WI38 (cell line): ENCODE measurements at regions not wholly inside any gene's neighbourhood (a gene's known extent, or its start where the extent isn't known, plus 50 kb on each side); places are given as distances from the start of the nearest gene placed in this dataset.

Experiments
- H3K4me3 ChIP-seq: 2 replicates; pipeline ENCODE4 v1.5.1; 2011; ENCODE audit warnings: low read depth, mild to moderate bottlenecking, control low read depth, low read length
- TF ChIP-seq, protein P1 (sequence below): IDR thresholded peaks from 2 replicates; pipeline ENCODE4 v1.5.1; 2012; ENCODE audit warnings: low read depth, mild to moderate bottlenecking, control low read depth, low read length

- no peak overlapping the region for H3K4me3 ChIP-seq
- TF ChIP-seq, protein P1, sequence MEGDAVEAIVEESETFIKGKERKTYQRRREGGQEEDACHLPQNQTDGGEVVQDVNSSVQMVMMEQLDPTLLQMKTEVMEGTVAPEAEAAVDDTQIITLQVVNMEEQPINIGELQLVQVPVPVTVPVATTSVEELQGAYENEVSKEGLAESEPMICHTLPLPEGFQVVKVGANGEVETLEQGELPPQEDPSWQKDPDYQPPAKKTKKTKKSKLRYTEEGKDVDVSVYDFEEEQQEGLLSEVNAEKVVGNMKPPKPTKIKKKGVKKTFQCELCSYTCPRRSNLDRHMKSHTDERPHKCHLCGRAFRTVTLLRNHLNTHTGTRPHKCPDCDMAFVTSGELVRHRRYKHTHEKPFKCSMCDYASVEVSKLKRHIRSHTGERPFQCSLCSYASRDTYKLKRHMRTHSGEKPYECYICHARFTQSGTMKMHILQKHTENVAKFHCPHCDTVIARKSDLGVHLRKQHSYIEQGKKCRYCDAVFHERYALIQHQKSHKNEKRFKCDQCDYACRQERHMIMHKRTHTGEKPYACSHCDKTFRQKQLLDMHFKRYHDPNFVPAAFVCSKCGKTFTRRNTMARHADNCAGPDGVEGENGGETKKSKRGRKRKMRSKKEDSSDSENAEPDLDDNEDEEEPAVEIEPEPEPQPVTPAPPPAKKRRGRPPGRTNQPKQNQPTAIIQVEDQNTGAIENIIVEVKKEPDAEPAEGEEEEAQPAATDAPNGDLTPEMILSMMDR = no peak
These were observed 107.0 kb upstream of the IRF2BP2 start for GRCh38 chr1:234716908-234717375.

DNA sequence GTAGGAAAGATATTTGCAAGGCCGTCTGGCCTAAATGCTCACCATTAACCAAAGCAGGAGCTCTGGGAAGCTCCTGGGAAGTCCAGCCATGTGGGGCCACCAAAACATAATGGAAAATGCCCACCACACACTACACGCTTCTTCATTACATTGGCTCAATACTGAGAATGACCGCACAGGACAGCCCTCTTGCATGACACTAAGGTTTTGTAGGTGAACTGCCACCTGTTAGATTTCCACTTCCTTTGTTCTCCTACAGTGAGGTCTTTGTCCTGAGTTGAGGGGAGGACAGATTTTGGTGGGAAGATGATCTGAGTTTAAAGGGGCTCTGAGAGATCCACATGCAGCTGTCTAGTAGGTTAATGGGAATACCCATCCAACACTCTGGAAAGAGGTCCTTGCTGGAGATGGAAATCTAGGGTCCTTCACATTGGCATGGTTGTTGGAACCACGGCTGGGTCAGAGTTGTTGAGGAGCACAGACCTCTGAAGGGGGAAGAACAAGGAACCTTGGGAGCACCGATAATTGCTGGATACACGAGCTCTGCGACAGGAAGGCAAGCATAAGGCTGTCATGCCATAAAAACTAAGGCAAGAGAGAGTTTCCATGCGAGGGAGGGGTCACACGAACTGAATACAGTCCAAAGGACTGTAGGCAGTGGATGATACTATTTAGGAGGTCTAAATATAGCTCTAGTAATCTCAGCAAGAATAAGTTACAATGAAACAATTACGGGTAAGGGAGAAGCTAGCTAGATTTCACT, 105.5 kb upstream of the IRF2BP2 start:
- no peak overlapping the region for H3K4me3 ChIP-seq
- TF ChIP-seq, protein P1 = no peak

DNA sequence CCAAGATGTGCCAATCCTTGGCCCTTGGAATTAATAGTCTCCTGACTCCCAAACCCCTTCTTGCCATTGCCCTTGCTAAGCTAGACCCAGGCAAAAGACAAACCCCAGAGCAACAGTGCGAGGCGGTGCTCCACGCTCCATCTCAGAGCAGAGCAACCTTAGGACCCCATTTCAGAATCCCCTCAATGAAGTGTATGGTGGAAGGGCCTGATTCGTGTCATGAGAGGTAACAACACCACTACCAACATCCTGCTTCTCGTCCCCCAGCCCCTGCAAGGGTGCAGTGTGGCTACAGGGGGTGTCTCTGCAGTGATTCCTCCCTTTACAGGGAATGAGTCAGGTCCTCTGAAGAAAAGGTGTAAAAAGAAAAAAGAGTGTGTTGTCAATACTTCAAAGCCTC, 103.9 kb upstream of the IRF2BP2 start:
- TF ChIP-seq, protein P1 = no peak
- no peak overlapping the region for H3K4me3 ChIP-seq

GRCh38 chr1:234713440-234713839, 103.5 kb upstream of the IRF2BP2 start:
- H3K4me3 ChIP-seq = no peak overlapping the region
- TF ChIP-seq, protein P1 = no peak

DNA sequence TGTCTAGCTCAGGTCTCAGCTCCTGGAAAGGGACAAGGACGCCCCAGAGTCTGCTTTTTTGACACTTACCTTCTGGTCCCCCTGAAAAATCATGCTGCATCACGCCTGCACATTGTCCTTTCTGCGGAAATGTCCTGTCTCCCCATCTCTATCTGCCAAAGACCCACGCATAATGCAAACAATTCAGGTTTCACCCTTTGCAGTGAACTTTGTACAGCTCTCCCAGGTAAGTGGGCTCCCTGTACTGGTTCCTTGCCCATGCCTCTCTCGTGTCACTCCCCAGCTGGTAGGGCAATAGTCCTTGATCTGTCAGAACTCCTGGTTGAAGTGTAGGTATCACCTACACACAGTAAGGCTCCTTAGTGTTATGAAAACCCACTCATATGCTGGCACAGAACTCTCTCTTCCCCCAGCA, 102.9 kb upstream of the IRF2BP2 start:
- no peak overlapping the region for H3K4me3 ChIP-seq

GRCh38 chr1:234710936-234711724, 101.2 kb upstream of the IRF2BP2 start:
- TF ChIP-seq, protein P1 = no peak
- no peak overlapping the region for H3K4me3 ChIP-seq

More for the DNA sequence above, 102.9 kb upstream of the IRF2BP2 start:
- TF ChIP-seq, protein P1 = no peak

GRCh38 chr1:234710381-234710780, 100.4 kb upstream of the IRF2BP2 start:
- TF ChIP-seq, protein P1 = no peak
- H3K4me3 ChIP-seq = no peak overlapping the region
